Effector CD8-positive, alpha-beta T cell (primary cell): ENCODE measurements at regions not wholly inside any gene's neighbourhood (a gene's known extent, or its start where the extent isn't known, plus 50 kb on each side); places are given as distances from the start of the nearest gene placed in this dataset.

Experiments used
- DNase-seq: peaks from one replicate; lab custom pipeline; 2025; lab: John Stamatoyannopoulos, UW

DNA sequence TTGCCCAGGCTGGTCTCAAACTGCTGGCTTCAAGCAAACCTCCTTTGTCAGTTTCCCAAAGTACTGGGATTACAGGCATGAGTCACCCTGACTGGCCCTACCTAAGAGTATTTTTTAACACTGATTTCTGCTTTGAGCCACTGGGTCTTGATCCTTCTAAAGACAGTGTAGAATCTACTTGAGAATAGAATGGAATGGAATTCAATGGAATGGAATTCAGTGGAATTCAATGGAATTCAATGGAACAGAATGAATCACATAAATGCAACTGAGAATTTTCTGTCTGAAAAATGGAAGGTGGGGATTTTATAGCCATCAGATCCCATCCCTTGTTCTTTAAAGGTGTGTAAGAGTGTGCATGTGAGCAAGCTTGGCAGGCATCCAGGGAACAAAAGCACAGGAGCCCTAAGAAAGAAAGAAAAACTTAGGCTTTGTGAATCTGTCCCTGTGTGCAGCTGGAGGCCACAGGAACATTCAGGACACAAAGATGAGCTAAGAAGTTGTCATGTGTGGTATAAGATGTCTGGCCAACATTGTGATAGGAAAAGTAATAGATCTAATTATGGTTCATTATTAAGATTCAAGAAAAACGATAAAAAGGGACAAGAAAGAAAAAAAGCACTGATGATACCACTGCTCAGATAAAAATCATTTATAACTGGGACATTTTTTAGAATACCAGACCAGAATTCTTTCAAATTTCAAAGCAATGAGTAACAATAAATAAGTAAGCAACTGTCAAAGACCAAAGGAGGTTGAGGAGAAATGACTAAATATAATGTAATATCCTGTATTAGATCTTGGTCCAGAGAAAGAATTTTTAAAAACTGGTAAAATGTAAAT, 681.0 kb upstream of the GJE1 start:
- DNase-seq = no peak

DNA sequence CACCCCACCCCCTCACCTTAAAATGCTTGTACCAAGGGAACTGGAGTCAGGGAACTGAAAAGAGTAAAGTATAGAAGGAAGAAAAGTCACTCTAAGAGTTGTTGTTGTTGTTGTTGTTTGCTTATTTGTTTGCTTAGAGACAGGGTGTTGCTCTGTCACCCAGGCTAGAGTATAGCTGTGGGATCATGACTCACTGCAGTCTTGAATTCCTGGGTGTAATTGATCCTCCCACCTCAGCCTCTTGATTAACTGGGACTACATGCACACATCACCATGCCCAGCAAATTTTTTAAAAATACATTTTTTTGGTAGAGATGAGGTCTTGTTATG, 681.6 kb upstream of the GJE1 start:
- DNase-seq = no peak

DNA sequence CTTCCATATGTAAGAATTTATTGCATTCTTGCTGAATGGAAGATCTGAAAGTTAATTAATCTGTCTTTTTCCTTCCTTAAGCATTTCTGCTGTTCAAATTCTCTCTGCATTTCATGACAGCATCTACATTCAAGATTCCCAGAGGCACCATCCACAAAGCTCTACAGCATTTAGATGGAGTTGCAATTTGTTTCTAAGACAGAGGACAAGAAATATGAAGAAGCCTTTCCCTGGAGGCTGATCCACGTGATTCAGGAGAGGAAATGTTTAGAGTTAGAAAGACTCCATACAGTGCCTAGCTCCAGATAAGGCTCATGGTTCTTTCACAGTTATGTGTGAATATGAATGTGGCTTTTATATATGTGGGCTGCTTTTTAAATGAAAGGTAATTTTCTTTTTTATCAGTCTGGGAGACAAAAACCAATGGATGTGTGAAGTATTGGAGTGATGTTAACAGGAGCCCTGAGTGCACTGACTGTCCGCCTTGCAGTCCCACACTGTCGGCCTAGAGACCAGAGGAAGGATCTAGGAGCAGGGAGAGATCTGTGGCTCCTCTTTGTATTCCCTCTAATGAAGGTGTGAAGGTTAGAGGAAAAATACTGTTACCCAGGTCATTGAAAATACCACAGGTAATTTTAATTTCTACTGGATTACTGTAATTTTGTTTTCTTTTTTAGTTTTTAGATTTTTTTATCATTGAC, 686.6 kb upstream of the GJE1 start:
- no peak for DNase-seq

DNA sequence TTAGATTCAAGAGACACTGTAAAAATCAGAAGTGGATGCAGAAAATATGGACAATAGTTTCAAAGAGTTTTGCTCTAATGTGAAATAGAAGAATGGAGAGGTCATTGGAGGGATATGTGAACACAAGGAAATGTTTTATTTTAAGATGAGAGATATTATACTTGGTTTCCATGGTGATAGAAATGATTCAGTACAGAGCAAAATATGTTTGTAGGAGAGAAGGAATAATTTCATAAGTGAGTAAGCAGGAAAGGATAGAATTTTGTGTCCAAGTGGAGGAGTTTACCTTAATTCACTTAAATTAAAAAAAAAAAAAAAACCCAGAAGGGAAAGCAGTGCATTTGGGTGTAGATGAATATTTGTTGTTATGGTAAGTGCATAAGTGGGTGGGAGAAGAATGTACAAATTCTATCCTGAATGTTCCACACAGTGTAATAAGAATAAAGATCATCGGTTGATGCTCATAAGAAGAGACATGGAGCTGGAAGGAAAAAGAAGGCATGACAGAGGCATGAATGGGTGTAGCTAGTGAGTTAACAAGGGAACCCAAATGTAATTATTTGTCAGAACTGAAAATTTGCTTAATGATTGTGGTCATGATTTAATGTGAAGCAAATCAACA, 688.9 kb upstream of the GJE1 start:
- DNase-seq = no peak

DNA sequence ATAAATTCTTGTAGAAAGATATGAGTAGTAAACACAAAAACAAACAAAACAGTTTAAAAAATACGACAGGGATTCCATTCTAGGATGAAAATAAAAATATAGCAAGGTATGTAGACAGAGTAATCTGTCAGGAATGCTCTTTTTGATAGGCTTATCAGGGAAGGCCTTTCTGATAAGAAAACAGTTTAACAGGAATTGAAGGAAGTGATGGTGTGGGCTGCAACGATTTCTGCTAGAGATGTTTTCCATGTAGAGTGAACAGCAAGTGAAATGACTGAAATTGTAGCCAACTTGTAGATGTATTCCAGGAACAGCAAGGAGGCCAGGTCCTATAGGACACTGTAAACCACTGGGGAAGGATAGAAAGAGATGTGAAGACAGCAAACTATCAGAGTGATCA, 689.7 kb upstream of the GJE1 start:
- DNase-seq = no peak

DNA sequence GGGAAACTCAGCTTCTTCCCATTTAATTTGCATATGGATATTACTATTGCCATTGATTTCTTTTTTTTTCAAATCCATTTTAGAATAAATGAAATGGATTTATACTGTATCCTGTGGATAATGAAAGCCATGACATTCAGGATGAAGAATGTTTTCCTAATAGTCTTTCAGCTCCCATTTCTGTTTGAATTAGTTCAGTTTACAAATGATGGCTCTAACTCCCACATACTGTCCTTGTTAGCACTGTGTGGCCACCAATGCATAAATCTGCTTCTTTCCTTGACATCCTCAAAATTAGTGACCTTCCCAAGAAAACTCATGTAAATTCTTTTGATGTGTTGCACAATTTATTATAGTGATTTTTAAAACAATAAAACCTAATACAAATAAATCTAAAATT, 693.2 kb upstream of the GJE1 start:
- no peak for DNase-seq

DNA sequence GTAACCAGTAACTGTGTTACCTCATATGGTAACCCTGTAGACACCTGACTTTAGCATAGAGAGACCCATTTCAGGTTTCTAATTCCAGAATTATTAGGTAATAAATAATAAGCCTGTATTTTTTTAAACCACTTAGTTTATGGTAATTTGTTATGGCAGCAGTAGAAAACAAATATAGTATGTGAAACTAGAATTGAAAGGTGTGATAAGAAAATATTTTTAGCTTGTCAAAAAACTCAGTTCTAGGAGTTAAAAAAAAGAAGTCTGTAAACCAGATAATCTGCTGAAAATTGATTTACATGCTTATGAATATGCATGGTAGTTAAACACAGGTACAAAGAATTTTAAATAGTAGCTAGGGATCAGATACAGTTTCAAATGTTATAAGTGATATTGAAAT, 695.0 kb upstream of the GJE1 start:
- no peak for DNase-seq

DNA sequence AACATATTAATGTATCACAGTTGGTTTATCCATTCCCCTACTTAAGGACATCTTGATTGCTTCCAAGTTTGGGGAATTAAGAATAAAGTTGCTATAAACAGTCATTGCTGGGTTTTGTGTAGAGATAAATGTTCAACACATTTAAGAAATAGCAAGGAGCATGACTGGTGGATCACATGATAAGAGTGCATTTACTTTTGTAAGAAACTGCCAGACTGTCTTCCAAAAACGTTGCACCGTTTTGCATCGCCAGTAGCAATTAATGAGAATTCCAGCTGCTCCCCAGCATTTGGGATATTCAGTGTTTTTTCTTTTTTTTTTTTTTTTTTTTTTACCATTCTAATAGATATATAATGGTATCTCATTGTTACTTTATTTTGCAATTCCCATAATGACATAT, 695.7 kb upstream of the GJE1 start:
- no peak for DNase-seq

DNA sequence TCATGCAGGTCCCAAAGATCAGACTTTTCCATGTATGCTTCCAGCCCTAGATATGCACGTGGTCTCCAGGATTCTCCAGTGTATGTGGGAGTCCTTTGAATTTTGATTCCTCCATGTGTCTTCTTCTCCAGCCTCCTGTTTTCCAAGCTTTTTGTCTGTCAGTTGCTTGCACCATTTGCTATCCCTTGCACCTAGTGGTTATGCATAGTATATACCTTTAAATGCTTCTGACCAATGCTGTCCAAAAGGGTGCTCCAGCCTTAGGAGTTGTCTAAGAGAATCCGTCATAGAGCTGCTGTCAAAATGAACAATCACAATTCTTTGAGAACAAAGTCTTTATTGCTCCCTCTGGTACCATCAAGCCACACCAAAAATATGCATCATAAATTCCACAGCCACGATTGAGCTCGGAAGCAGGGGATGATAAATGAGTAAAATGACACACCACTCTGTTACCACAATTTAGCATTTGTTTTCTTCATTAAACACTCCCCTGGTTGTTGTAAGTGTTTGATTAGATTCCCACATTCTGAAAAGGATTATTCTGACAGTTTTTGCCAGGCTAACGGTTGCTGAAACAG, 706.2 kb upstream of the GJE1 start:
- DNase-seq = no peak

DNA sequence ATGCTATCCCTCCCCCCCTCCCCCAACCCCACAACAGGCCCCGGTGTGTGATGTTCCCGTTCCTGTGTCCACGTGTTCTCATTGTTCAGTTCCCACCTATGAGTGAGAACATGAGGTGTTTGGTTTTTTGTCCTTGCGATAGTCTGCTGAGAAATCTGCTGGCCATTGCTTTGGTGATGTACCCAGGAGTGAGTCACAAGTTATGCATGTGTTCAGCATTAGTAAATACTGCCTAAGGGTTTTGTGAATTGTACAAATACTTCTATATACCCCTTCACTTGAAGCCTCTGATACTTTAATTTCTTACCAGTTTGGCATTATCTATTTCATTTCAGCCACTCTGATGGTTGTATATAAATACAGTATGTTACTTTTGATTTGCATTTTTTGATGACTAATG, 711.3 kb upstream of the GJE1 start:
- no peak for DNase-seq

DNA sequence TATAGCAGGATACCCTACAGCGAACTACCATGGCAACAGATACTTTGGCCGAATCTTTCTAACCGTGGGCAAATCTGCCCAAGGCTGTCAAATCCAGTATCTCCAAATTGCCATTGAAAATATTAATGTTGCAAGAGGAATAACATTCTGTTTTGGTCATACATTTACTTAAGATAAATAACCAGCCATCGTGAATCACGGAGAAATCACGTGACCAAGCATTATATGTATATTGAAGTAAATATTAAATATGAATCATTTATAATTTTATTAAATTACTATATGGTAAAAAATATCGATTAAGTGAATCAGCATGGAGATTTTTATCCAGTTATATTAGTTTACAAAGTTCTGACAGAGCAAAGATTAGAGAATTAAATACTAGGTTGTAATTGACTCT, 714.6 kb upstream of the GJE1 start:
- no peak for DNase-seq

DNA sequence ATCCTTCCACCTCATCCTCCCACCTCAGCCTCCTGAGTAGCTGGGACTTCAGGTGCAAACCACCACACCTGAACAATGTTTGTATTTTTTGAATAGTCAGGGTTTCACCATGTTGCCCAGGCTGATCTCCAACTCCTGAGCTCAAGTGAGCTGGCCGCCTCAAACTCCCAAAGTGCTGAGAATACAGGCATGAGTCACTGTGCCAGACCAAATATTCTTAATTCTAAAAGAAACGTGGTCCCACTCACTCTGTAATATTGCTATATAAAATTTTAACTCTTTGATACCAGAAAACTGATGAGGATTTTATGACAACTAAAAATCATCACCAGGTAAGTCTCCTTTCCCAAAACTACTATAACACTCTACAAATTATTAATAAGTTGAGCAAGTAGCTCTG, 716.8 kb upstream of the GJE1 start:
- no peak for DNase-seq

DNA sequence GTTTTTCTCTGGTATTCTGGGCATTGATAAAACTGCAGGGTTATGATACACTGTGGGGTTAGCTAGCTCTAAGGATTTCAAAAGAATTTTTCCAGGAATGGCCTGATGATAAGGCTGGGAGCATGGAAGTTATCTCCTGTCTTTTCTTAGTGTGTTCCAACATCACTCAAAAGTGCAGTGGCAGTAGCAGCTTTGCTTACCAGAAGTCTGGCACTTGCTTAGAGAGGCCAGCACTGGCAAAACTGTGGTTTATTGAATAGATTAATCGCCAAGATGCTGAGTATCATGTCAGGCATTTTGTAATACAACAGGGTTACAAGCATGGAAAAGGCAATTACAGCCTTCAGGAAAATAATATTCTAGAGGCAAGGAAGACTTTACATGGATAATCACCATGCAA, 719.5 kb upstream of the GJE1 start:
- DNase-seq = no peak

DNA sequence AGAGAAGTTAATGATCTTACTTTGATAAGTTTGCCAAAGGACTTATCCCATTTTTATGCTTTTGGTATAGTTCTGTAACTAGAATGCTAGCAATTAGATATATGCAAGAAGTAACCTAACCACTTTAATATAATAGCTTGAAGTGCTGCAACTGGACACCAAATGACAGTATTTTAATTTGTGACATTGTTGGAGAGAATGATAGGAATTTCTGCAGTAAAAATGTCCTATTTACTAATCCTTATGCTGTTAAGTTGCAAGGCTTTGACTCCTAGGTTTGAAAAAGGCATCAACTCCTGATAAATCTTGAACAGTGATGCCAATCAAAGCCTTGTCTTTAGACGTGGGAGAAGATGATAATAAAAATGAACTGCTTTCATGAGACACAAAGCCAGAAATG, 726.0 kb upstream of the GJE1 start:
- no peak for DNase-seq

DNA sequence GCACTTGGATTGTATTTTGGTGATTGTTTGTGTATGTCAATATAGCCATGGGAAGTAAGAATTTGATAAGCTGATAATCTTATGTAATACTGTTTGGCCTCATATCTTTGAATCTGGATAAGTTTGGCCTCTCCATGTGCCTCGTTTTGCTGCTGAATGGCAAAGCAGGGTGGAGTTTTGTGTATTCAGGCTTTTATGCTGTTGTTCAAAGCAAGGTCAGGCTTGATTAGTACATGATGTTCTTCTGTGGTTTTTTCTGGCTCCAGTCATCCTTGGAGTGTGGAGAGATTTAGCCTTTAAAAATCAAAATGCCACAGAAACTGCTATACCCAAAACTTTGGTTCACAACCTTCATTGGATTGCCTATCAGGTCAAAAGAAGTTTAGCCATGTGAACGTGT, 728.9 kb upstream of the GJE1 start:
- no peak for DNase-seq

DNA sequence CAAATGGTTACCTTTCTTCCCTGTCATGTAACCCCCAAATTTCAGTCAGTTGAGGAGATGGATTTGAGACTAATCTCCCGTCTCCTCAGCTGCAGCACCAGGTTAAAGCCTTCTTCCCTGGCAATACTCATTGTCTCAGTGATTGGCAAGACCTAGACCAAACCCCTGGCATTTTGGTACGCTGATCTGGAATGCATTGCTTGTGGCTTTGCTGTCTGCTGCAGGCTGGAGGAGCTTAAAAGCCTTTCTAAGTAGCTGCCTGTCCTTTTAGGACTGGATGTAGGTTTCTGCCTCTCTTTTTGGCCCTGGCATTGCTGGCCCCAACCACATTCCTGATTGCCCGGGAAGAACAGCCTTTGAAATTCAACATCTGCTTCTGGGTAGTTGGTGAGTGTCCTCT, 729.6 kb upstream of the GJE1 start:
- no peak for DNase-seq

DNA sequence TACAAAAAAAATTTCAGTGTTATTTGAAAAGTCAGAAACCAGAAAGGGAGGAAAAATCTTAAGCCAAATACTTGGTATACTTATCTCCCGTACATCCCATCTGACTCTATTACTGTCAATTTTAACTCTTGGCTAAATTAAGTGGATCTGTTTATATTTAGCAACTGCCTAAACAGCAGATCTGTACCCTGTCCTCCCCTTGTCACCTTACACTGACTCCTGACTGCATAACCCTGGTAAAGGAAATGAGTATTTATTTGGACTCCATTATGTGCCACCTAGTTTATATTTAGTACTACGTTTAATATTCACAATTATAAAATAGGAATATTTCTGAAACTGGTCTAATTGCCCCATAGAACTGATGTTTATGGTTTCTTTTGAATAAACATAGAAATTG, 730.2 kb upstream of the GJE1 start:
- no peak for DNase-seq

DNA sequence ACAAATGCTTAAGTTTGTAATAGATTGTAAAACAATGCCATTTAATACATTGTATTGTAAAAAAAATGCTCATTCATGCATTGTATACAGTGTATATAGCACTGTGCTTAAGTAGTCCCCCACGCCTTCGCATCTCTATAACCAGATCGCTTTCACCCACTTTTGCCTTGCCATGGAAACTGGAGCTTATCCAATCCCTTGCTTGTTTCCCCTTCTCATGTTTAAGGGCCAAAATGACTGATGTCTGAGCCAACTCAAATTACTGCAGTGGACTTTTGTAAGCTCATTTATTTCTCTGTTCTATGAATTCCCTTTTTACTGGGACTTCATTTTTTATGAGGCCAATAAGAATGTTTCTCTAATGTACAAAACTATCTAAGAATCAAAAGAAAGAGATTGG, 730.9 kb upstream of the GJE1 start:
- no peak for DNase-seq

DNA sequence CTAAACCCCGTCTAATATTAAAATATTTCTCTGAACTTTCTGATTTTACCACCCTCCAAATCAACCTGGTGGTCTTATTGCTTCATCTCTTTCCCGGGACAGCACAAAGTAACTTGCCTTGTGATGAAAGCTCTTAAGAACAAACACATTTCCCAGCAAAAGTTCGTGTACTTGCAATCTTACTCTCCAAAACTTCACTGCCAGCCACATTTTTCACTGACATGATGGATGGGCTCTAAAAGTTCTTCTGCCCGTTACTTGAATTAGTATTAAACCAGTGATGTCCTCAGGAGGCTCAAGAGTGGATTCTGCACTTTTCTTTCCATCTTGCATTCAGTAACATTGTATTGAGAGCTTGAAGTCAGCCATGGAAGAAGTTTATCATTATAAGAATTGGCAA, 731.6 kb upstream of the GJE1 start:
- no peak for DNase-seq

DNA sequence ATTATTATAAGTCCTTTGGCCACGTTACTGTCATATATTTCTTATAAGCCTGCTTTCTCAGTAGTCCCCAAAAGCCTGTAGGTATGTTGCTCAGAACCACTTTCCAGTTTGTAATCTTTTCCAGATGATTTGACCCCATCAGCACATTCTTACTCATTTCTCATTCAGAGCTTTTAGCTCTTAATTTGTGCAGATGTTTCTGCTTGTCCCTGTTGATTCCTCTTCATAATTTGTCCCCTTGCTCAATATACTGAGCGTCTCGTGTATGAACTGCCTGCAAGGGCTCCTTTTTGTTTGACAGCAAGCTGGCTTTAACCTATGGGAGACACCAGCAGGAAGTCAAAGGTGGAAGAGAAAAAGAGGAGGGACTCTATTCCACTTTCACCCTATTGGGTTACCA, 733.8 kb upstream of the GJE1 start:
- DNase-seq = no peak

DNA sequence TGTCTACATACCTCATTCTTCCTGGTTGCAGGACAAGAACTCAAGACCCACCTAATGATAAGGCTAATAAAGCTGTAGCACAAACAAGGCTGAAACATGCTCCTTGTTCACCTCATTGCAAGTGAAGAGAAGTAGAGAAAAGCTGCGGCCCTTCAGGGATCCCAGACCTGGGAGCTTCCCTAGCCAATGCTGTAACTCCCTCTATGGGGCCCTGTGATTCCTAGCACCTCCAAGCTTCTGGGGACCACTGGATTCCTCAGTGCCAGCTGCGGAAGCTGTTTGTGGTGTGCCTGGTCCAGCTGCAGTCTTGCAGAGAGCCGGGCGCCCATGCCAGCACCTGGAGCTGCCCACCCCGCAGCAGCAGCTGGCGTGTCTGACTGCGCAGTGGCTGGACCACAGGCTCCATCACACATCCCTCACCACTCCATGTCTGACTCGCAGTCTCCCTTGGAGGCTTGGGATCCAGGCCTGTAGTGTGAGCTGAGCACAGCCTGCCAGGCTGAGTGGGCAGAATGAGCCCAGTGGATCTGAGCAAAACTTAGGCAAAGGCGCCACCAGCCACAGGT, 737.2 kb upstream of the GJE1 start:
- no peak for DNase-seq

DNA sequence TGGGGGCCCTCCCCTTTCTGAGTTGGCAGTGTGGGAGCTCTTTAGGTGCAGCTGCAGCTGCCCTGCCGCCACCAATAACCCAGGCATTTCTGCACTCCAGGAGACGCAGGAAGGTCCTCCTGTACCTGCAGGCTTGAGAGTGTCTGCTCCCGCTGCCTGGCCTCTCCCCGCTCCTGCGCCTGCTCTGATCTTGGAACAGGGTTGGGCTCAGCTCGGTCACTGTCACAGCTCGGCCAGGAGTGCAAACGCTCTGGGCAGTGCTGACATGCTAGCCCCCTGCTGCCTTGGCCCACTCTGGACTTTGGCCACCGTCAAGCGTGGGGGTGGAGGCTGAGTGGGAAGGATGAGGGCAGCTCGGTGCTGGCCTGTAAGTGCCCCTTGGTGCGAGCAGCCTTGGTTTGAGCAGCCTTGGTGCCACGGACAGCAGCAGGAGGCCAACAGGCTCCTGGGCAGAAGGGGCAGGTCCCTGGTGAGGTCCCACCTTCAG, 738.1 kb upstream of the GJE1 start:
- DNase-seq = no peak

DNA sequence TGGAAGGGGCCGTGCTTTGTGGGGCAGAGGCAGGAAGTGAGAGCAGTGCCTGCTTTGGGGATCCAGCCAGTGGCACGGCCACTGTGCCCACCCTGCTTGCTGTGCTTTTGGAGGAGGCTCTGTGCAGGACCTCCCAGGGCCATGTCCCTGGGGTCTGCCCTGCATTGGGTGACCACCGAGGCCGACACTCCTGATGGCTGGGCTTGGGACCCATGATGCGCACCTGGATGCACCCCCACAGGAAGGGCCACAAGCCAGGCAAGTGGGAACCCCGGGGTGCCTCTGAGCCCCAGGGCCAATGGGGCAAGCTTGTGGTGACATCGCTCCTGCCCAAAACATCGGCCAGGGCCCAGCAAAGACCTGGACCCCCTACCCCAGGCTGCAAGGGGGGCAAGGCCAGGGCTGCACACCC, 738.6 kb upstream of the GJE1 start:
- no peak for DNase-seq
